ENCODE measurements at regions not wholly inside any gene's neighbourhood (a gene's known extent, or its start where the extent isn't known, plus 50 kb on each side); places are given as distances from the start of the nearest gene placed in this dataset.

GRCh38 chr13:70585109-70585508 lies 476.9 kb upstream of the KLHL1 start:
- no peak overlapping the region for H3K4me2 ChIP-seq
- H3K36me3 ChIP-seq (ENCODE audit: insufficient read depth), result no peaks in the 10 kb centered on the region
- no peak for TF ChIP-seq CTCF (conservative IDR thresholded peaks at IDR 0.05; ENCODE audit: low read depth, low read length)
- no peaks in the 10 kb centered on the region for H3K4me1 ChIP-seq (ENCODE audit: low read depth, poor library complexity, severe bottlenecking)
- H3K9ac ChIP-seq, result no peak overlapping the region
- H3K4me3 ChIP-seq (IDR thresholded peaks at IDR 0.05; ENCODE audit: insufficient read depth, low read depth, low read length), result no peak overlapping the region
- H4K20me1 ChIP-seq (ENCODE audit: insufficient read depth), result no peaks in the 10 kb centered on the region
- no peak overlapping the region for H2AFZ ChIP-seq (ENCODE audit: low read depth)
- H3K27me3 ChIP-seq (ENCODE audit: insufficient read depth, low read depth), result no peaks in the 10 kb centered on the region
- H3K79me2 ChIP-seq (ENCODE audit: insufficient read depth, low read depth), result no peaks in the 10 kb centered on the region
- no peak overlapping the region for H3K27ac ChIP-seq

GRCh38 chr13:70580825-70581224 lies 472.6 kb upstream of the KLHL1 start:
- Histone ChIP-seq H3K4me1 (ENCODE audit: low read depth, poor library complexity, severe bottlenecking) (no peaks in the 10 kb centered on the region), H3K79me2 (ENCODE audit: insufficient read depth, low read depth) (no peaks in the 10 kb centered on the region), H3K36me3 (ENCODE audit: insufficient read depth) (no peaks in the 10 kb centered on the region), H3K27me3 (ENCODE audit: insufficient read depth, low read depth) (no peaks in the 10 kb centered on the region), H4K20me1 (ENCODE audit: insufficient read depth) (no peaks in the 10 kb centered on the region), H2AFZ (ENCODE audit: low read depth) (no peak overlapping the region), H3K9ac (no peak overlapping the region), H3K4me3 (IDR thresholded peaks at IDR 0.05; ENCODE audit: insufficient read depth, low read depth, low read length) (no peak overlapping the region), H3K27ac (no peak overlapping the region), H3K4me2 (no peak overlapping the region)
- no peak for TF ChIP-seq CTCF (conservative IDR thresholded peaks at IDR 0.05; ENCODE audit: low read depth, low read length)

- no peaks in the 10 kb centered on the region for H4K20me1 ChIP-seq (ENCODE audit: insufficient read depth)
- H3K27me3 ChIP-seq (ENCODE audit: insufficient read depth, low read depth), result no peaks in the 10 kb centered on the region
- no peak for TF ChIP-seq CTCF (conservative IDR thresholded peaks at IDR 0.05; ENCODE audit: low read depth, low read length)
- H3K27ac ChIP-seq, result no peak overlapping the region
- no peak overlapping the region for H3K4me3 ChIP-seq (IDR thresholded peaks at IDR 0.05; ENCODE audit: insufficient read depth, low read depth, low read length)
- H3K4me2 ChIP-seq, result no peak overlapping the region
- H3K36me3 ChIP-seq (ENCODE audit: insufficient read depth), result no peaks in the 10 kb centered on the region
- H3K9ac ChIP-seq, result no peak overlapping the region
- no peaks in the 10 kb centered on the region for H3K4me1 ChIP-seq (ENCODE audit: low read depth, poor library complexity, severe bottlenecking)
- no peak overlapping the region for H2AFZ ChIP-seq (ENCODE audit: low read depth)
- H3K79me2 ChIP-seq (ENCODE audit: insufficient read depth, low read depth), result no peaks in the 10 kb centered on the region
These were observed 471.7 kb upstream of the KLHL1 start for GRCh38 chr13:70579941-70580340.

- no peaks in the 10 kb centered on the region for H3K36me3 ChIP-seq (ENCODE audit: insufficient read depth)
- no peaks in the 10 kb centered on the region for H3K79me2 ChIP-seq (ENCODE audit: insufficient read depth, low read depth)
- no peak overlapping the region for H3K27ac ChIP-seq
- H3K27me3 ChIP-seq (ENCODE audit: insufficient read depth, low read depth), result no peaks in the 10 kb centered on the region
- TF ChIP-seq CTCF (conservative IDR thresholded peaks at IDR 0.05; ENCODE audit: low read depth, low read length), result no peak
- H4K20me1 ChIP-seq (ENCODE audit: insufficient read depth), result no peaks in the 10 kb centered on the region
- no peak overlapping the region for H2AFZ ChIP-seq (ENCODE audit: low read depth)
- H3K9ac ChIP-seq, result no peak overlapping the region
- no peaks in the 10 kb centered on the region for H3K4me1 ChIP-seq (ENCODE audit: low read depth, poor library complexity, severe bottlenecking)
- no peak overlapping the region for H3K4me2 ChIP-seq
- no peak overlapping the region for H3K4me3 ChIP-seq (IDR thresholded peaks at IDR 0.05; ENCODE audit: insufficient read depth, low read depth, low read length)
These were observed 463.0 kb upstream of the KLHL1 start for GRCh38 chr13:70571221-70571620.

- Histone ChIP-seq H3K4me2 (no peak overlapping the region), H3K27me3 (ENCODE audit: insufficient read depth, low read depth) (no peaks in the 10 kb centered on the region), H4K20me1 (ENCODE audit: insufficient read depth) (no peaks in the 10 kb centered on the region), H3K27ac (no peak overlapping the region), H3K4me1 (ENCODE audit: low read depth, poor library complexity, severe bottlenecking) (no peaks in the 10 kb centered on the region), H3K36me3 (ENCODE audit: insufficient read depth) (no peaks in the 10 kb centered on the region), H3K4me3 (IDR thresholded peaks at IDR 0.05; ENCODE audit: insufficient read depth, low read depth, low read length) (no peak overlapping the region), H3K9ac (no peak overlapping the region), H3K79me2 (ENCODE audit: insufficient read depth, low read depth) (no peaks in the 10 kb centered on the region), H2AFZ (ENCODE audit: low read depth) (no peak overlapping the region)
- TF ChIP-seq CTCF (conservative IDR thresholded peaks at IDR 0.05; ENCODE audit: low read depth, low read length), result peak; percentile 63
These were observed 460.3 kb upstream of the KLHL1 start for GRCh38 chr13:70568571-70568970.
